K562 (cell line): ENCODE measurements at regions not wholly inside any gene's neighbourhood (a gene's known extent, or its start where the extent isn't known, plus 50 kb on each side); places are given as distances from the start of the nearest gene placed in this dataset.

Experiments
- ATAC-seq: fragments of 200-7000 bp; cut with Tn5 transposase; 3 replicates; pipeline ENCODE4 v1.9.1; 2020; ENCODE audit warnings: moderate library complexity
- BruUV-seq: library from RNA; stranded (reverse); fragments of 400-500 nt; replicated peaks from 2 replicates; lab custom pipeline; 2021; lab: Mats Ljungman, UMichigan
- CTCF ChIA-PET: fragments of 300-600 bp; formaldehyde crosslinking; extraction: SDS; loops from one replicate; lab custom pipeline; 2021; ENCODE audit warnings: low intra/inter-chr PET ratio; lab: Yijun Ruan, JAX
- POLR2A ChIA-PET: fragments of 300-600, 350-650 bp; sonication (Branson Sonifier 250); formaldehyde crosslinking; extraction: SDS; loops from one replicate; lab custom pipeline; 2021; ENCODE audit warnings: antibody characterized with exemption, inconsistent platforms; lab: Yijun Ruan, JAX
- DNase-seq, 4 experiments: peaks; one replicate each; pipeline versions ENCODE4 v3.0.0 to v3.0.0-alpha.2; 2011 to 2018; ENCODE audit warnings: low spot score in 3 of 4, mixed read lengths in 3 of 4; ENCODE audit errors: extremely low read depth in 1 of 4
- FAIRE-seq: peaks from 2 replicates; lab custom pipeline; 2011; peaks lifted over from hg19 to GRCh38; lab: Jason Lieb, UNC
- H2AFZ ChIP-seq: 2 replicates; pipeline ENCODE4 v1.6.0; 2011; ENCODE audit warnings: low read depth, low read length, control low read depth, inconsistent platforms
- H3K27ac ChIP-seq: fragments of 200-600 bp; 3 replicates; pipeline ENCODE4 v1.8.0; 2011; ENCODE audit warnings: low read depth, mild to moderate bottlenecking, control low read depth, inconsistent platforms, low read length, moderate library complexity, mixed read lengths; ENCODE audit errors: extremely low read depth
- H3K27me3 ChIP-seq, 2 experiments: fragments of 300-600 bp in 1 of 2; 2 replicates in 1 of 2; 3 replicates in 1 of 2; pipeline versions ENCODE4 v1.6.0 to v1.8.0; 2011; ENCODE audit warnings: inconsistent platforms in 2 of 2, low read length in 2 of 2, mild to moderate bottlenecking in 1 of 2, mixed read lengths in 1 of 2, moderate library complexity in 1 of 2; ENCODE audit not compliant: control insufficient read depth in 2 of 2, insufficient read depth in 2 of 2
- H3K36me3 ChIP-seq: fragments of 300-600 bp; 3 replicates; pipeline ENCODE4 v1.8.0; 2011; ENCODE audit warnings: mild to moderate bottlenecking, low read length, inconsistent platforms; ENCODE audit not compliant: control insufficient read depth, insufficient read depth
- H3K4me1 ChIP-seq, 2 experiments: fragments of 200-600 bp in 1 of 2; replicated peaks in 1 of 2; 2 replicates in 1 of 2; 3 replicates in 1 of 2; pipeline versions ENCODE4 v1.5.1 to v1.8.0; 2011; ENCODE audit warnings: inconsistent platforms in 2 of 2, low read length in 2 of 2, mild to moderate bottlenecking in 1 of 2, mixed read lengths in 1 of 2, moderate library complexity in 1 of 2; ENCODE audit not compliant: control insufficient read depth in 2 of 2, insufficient read depth in 2 of 2
- H3K4me2 ChIP-seq: 2 replicates; pipeline ENCODE4 v1.6.1; 2011; ENCODE audit warnings: low read length, control low read depth, inconsistent platforms, mixed read lengths; ENCODE audit not compliant: insufficient read depth
- H3K4me3 ChIP-seq: fragments of 200-600 bp; sonication (generic), shearing (Covaris generic); 2 replicates; pipeline ENCODE4 v1.5.1; 2016; ENCODE audit warnings: control low read depth, inconsistent platforms
- H3K79me2 ChIP-seq: fragments of 200-600 bp; 3 replicates; pipeline ENCODE4 v1.8.0; 2011; ENCODE audit warnings: low read length, inconsistent platforms; ENCODE audit not compliant: control insufficient read depth, insufficient read depth
- H3K9ac ChIP-seq, 2 experiments: 2 replicates each; pipeline versions ENCODE4 v1.6.0 to v1.6.1; 2011; ENCODE audit warnings: low read depth in 2 of 2, low read length in 2 of 2, control low read depth in 1 of 2, inconsistent platforms in 1 of 2, mild to moderate bottlenecking in 1 of 2, mixed read lengths in 1 of 2; ENCODE audit not compliant: insufficient read depth in 1 of 2
- H3K9me1 ChIP-seq: one replicate; pipeline ENCODE4 v1.6.0; 2011; ENCODE audit warnings: inconsistent platforms, mild to moderate bottlenecking, low read length, moderate library complexity; ENCODE audit not compliant: control insufficient read depth, insufficient read depth
- H3K9me3 ChIP-seq: replicated peaks from 2 replicates; pipeline ENCODE4 v1.5.1; 2011; ENCODE audit warnings: low read depth, low read length, inconsistent platforms; ENCODE audit not compliant: control insufficient read depth, insufficient read depth
- H4K20me1 ChIP-seq: replicated peaks from 2 replicates; pipeline ENCODE4 v1.6.1; 2011; ENCODE audit warnings: low read length, inconsistent platforms, mixed read lengths; ENCODE audit not compliant: control insufficient read depth, insufficient read depth
- ATF4 ChIP-seq: fragments of 450-650 bp; formaldehyde crosslinking; IDR thresholded peaks from 2 replicates; pipeline ENCODE4 v1.4.0; 2022; ENCODE audit warnings: mild to moderate bottlenecking, moderate library complexity
- CEBPG ChIP-seq, 3 experiments: fragments of 200-800 bp in 1 of 3; sonication (Bioruptor generic) in 1 of 3; sonication (generic) in 1 of 3; formaldehyde crosslinking in 1 of 3; IDR thresholded peaks in 2 of 3; conservative IDR thresholded peaks in 1 of 3; 2 replicates each; pipeline versions ENCODE4 v1.6.1 to v1.8.0; 2016 to 2022; ENCODE audit warnings: missing compliant biosample characterization in 2 of 3, missing genetic modification characterization in 2 of 3, mild to moderate bottlenecking in 1 of 3, missing genetic modification reagents in 1 of 3
- FOXP1 ChIP-seq: sonication (generic); formaldehyde crosslinking; IDR thresholded peaks from 2 replicates; pipeline ENCODE4 v1.8.0; 2022; ENCODE audit warnings: mild to moderate bottlenecking, missing genetic modification reagents
- HNRNPK ChIP-seq: fragments of 200-400 bp; formaldehyde crosslinking; IDR thresholded peaks from one replicate; pipeline ENCODE4 v1.6.1; 2018; ENCODE audit warnings: mild to moderate bottlenecking, low read depth, low read length; ENCODE audit not compliant: poor library complexity, severe bottlenecking
- MCM5 ChIP-seq: fragments of 450-650 bp; IDR thresholded peaks from 2 replicates; pipeline ENCODE4 v1.6.1; 2016; ENCODE audit warnings: low read depth
- NFE2 ChIP-seq: IDR thresholded peaks from 2 replicates; pipeline ENCODE4 v1.6.1; 2014; ENCODE audit warnings: antibody characterized with exemption, low read depth
- RBM25 ChIP-seq: fragments of 200-400 bp; formaldehyde crosslinking; IDR thresholded peaks from 2 replicates; pipeline ENCODE4 v1.6.1; 2018; ENCODE audit warnings: low read length, low read depth, moderate library complexity; ENCODE audit not compliant: severe bottlenecking
- SRF ChIP-seq, 2 experiments: fragments of 250-450, 450-650 bp in 1 of 2; sonication (Bioruptor Pico) in 1 of 2; sonication (generic) in 1 of 2; formaldehyde crosslinking; IDR thresholded peaks; 2 replicates each; pipeline versions ENCODE4 v1.5.0 to v1.5.1; 2020 to 2022; ENCODE audit warnings: mild to moderate bottlenecking in 1 of 2, missing genetic modification reagents in 1 of 2
- TGIF2 ChIP-seq: sonication (generic); formaldehyde crosslinking; IDR thresholded peaks from 2 replicates; pipeline ENCODE4 v1.8.1; 2022; ENCODE audit warnings: mild to moderate bottlenecking, missing genetic modification reagents, moderate library complexity
- ZBTB26 ChIP-seq: fragments of 450-650 bp; formaldehyde crosslinking; IDR thresholded peaks from 2 replicates; pipeline ENCODE4 v1.4.0; 2022; ENCODE audit warnings: missing genetic modification characterization
- ZNF668 ChIP-seq: fragments of 250-450 bp; sonication (Bioruptor Pico); IDR thresholded peaks from 2 replicates; pipeline ENCODE4 v1.8.0; 2022; ENCODE audit warnings: mild to moderate bottlenecking, inconsistent platforms
- WGBS: fragments of 100-300 bp; shearing (Covaris generic); methylation state at CpG from one replicate; pipeline ENCODE4 v1.1.6; 2016; ENCODE audit warnings: low coverage, mixed read lengths; ENCODE audit not compliant: insufficient coverage; ENCODE audit errors: missing lambda C conversion rate; 5-methylcytosine and 5-hydroxymethylcytosine counted together
- in situ Hi-C: fragments of 300-500 bp; cut with MboI; formaldehyde crosslinking; loops from 4 replicates; pipeline ENCODE4 v1.15.0; 2018; ENCODE audit warnings: inconsistent platforms, mixed read lengths
- intact Hi-C: fragments of 100-400 bp; cut with micrococcal nuclease; formaldehyde crosslinking; loops from 2 replicates; pipeline ENCODE4 v1.14.2; 2022
- TF ChIP-seq, protein P1 (sequence below): fragments of 450-650 bp; formaldehyde crosslinking; conservative IDR thresholded peaks from 2 replicates; pipeline ENCODE4 v1.4.0; 2022; ENCODE audit warnings: mild to moderate bottlenecking, missing genetic modification characterization
- TF ChIP-seq, protein P2 (sequence below), 2 experiments: fragments of 450-650 bp in 1 of 2; sonication (generic) in 1 of 2; formaldehyde crosslinking in 1 of 2; IDR thresholded peaks in 1 of 2; conservative IDR thresholded peaks in 1 of 2; 2 replicates each; pipeline versions ENCODE4 v1.6.1 to v1.8.1; 2016 to 2023; ENCODE audit warnings: mild to moderate bottlenecking in 2 of 2, moderate library complexity in 2 of 2, inconsistent platforms in 1 of 2, missing genetic modification reagents in 1 of 2

DNA sequence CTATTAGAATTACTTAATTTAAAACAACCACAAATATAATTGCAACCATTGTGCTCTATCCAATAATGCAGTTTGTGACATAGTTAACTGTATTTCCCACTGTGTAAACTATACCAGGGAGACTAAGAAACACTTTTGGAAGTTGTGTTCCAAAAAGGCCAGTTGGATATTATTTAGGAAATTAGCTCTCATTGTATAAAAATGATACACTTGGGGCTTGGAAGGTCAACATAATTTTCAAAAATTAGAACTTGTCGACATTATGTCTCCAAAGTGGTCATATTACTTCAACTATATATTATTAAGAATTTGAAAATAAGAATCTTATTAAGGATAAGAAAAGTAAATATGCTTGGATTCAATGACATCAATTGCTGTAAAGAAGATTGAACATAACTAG is 876.6 kb downstream of the MRPL39 start (continued):
- TF ChIP-seq ZBTB26 (CRISPR knock-in tag) (no peak), NFE2 (no peak), ZNF668 (no peak)
- TF ChIP-seq, protein P1, sequence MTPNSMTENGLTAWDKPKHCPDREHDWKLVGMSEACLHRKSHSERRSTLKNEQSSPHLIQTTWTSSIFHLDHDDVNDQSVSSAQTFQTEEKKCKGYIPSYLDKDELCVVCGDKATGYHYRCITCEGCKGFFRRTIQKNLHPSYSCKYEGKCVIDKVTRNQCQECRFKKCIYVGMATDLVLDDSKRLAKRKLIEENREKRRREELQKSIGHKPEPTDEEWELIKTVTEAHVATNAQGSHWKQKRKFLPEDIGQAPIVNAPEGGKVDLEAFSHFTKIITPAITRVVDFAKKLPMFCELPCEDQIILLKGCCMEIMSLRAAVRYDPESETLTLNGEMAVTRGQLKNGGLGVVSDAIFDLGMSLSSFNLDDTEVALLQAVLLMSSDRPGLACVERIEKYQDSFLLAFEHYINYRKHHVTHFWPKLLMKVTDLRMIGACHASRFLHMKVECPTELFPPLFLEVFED (CRISPR knock-in tag), result no peak
- TF ChIP-seq, all 486 proteins: peak for 0

DNA sequence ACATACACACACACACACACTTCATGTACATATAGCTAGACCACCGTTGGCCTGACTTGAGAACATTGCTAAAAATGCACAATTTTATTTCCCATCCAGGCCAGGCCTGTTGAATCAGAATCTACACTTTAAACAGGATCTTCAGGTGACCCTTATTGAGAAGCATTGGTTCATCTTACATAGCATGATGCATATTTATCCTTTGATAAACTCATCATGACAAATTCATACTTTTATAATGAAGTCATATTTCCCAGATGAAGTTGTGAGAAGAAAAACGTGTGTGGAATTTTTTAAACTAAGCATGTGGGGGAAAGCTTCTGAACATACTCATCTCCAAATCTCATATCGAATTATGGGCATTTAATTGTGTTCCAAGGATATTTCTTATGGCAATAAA is 877.7 kb downstream of the MRPL39 start:
- BruUV-seq, result no TSS peak
- H3K9me3 ChIP-seq, result no peaks in the 10 kb centered on the region

More for the DNA sequence above, 877.7 kb downstream of the MRPL39 start:
- in situ Hi-C loops (no loop called here), intact Hi-C loops (no loop called here)
- CTCF ChIA-PET, result no interaction called here
- no peak overlapping the region for H3K9ac ChIP-seq
- no peak overlapping the region for H3K27ac ChIP-seq
- no peaks in the 10 kb centered on the region for H3K9me1 ChIP-seq
- no peaks in the 10 kb centered on the region for H3K27me3 ChIP-seq
- POLR2A ChIA-PET, result no interaction called here
- ATAC-seq, result no peak
- no peaks in the 10 kb centered on the region for H4K20me1 ChIP-seq
- no peak overlapping the region for H2AFZ ChIP-seq
- no peaks in the 10 kb centered on the region for H3K36me3 ChIP-seq
- H3K4me1 ChIP-seq, result no peaks in the 10 kb centered on the region
- no peak for FAIRE-seq
- 0% methylated on average over 3 of the region's 3 CpGs for WGBS
- no peak for DNase-seq
- H3K4me3 ChIP-seq, result no peak overlapping the region
- H3K4me2 ChIP-seq, result no peak overlapping the region
- no peak for TF ChIP-seq MCM5
- no peak for TF ChIP-seq ATF4
- TF ChIP-seq, protein P2, sequence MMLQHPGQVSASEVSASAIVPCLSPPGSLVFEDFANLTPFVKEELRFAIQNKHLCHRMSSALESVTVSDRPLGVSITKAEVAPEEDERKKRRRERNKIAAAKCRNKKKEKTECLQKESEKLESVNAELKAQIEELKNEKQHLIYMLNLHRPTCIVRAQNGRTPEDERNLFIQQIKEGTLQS (IDR thresholded peaks at IDR 0.05), result no peak
- TF ChIP-seq, protein P2 (CRISPR knock-in tag; conservative IDR thresholded peaks at IDR 0.05), result no peak
- no peak for TF ChIP-seq FOXP1
- no peak for TF ChIP-seq RBM25
- no peak for TF ChIP-seq HNRNPK
- no peak for TF ChIP-seq CEBPG (CRISPR knock-in tag; IDR thresholded peaks at IDR 0.05)
- TF ChIP-seq CEBPG (tag; conservative IDR thresholded peaks at IDR 0.05 in 1 of 2, IDR thresholded peaks at IDR 0.05 in 1 of 2), result no peak
- TF ChIP-seq SRF (CRISPR knock-in tag; IDR thresholded peaks at IDR 0.05), result no peak
- TF ChIP-seq TGIF2 (CRISPR knock-in tag), result no peak
- H3K79me2 ChIP-seq, result no peaks in the 10 kb centered on the region
